HUES6 (cell line): ENCODE measurements at regions not wholly inside any gene's neighbourhood (a gene's known extent, or its start where the extent isn't known, plus 50 kb on each side); places are given as distances from the start of the nearest gene placed in this dataset.

Experiments
- H3K27ac ChIP-seq: 2 replicates; pipeline ENCODE4 v1.7.0; 2013; ENCODE audit warnings: low read depth, mild to moderate bottlenecking, low read length, inconsistent platforms
- H3K27me3 ChIP-seq: 2 replicates; pipeline ENCODE4 v1.6.1; 2013; ENCODE audit warnings: low read length; ENCODE audit not compliant: control insufficient read depth, insufficient read depth
- H3K36me3 ChIP-seq: 2 replicates; pipeline ENCODE4 v1.6.1; 2013; ENCODE audit warnings: low read length; ENCODE audit not compliant: control insufficient read depth, insufficient read depth
- H3K4me1 ChIP-seq: 2 replicates; pipeline ENCODE4 v1.6.1; 2013; ENCODE audit warnings: low read length; ENCODE audit not compliant: control insufficient read depth, insufficient read depth
- H3K4me3 ChIP-seq: 2 replicates; pipeline ENCODE4 v1.5.1; 2013; ENCODE audit warnings: low read depth, low read length
- H3K9ac ChIP-seq: one replicate; pipeline ENCODE4 v1.6.1; 2013; ENCODE audit warnings: mild to moderate bottlenecking, low read length
- H3K9me3 ChIP-seq: 2 replicates; pipeline ENCODE4 v1.6.1; 2013; ENCODE audit warnings: low read depth, low read length; ENCODE audit not compliant: control insufficient read depth, insufficient read depth

GRCh38 chr5:33271606-33272005 is 169.2 kb upstream of the TARS1 start:
- Histone ChIP-seq H3K27me3 (no peaks in the 10 kb centered on the region), H3K36me3 (no peaks in the 10 kb centered on the region), H3K9ac (no peak overlapping the region), H3K4me3 (no peak overlapping the region), H3K27ac (no peak overlapping the region), H3K9me3 (no peaks in the 10 kb centered on the region), H3K4me1 (no peaks in the 10 kb centered on the region)

- no peak overlapping the region for H3K4me3 ChIP-seq
- no peak overlapping the region for H3K27ac ChIP-seq
- no peaks in the 10 kb centered on the region for H3K27me3 ChIP-seq
- H3K9me3 ChIP-seq: no peaks in the 10 kb centered on the region
- H3K4me1 ChIP-seq: no peaks in the 10 kb centered on the region
- H3K36me3 ChIP-seq: no peaks in the 10 kb centered on the region
- no peak overlapping the region for H3K9ac ChIP-seq
Observed at GRCh38 chr5:33272288-33272687, 168.5 kb upstream of the TARS1 start.

GRCh38 chr5:33273985-33274384 is 166.8 kb upstream of the TARS1 start:
- H3K9me3 ChIP-seq: no peaks in the 10 kb centered on the region
- H3K9ac ChIP-seq: no peak overlapping the region

GRCh38 chr5:33275391-33275790 is 165.4 kb upstream of the TARS1 start:
- no peaks in the 10 kb centered on the region for H3K27me3 ChIP-seq
- no peaks in the 10 kb centered on the region for H3K4me1 ChIP-seq
- H3K4me3 ChIP-seq: no peak overlapping the region
- H3K36me3 ChIP-seq: no peaks in the 10 kb centered on the region
- no peak overlapping the region for H3K9ac ChIP-seq
- no peak overlapping the region for H3K27ac ChIP-seq
- no peaks in the 10 kb centered on the region for H3K9me3 ChIP-seq

More at GRCh38 chr5:33273985-33274384, 166.8 kb upstream of the TARS1 start:
- H3K27ac ChIP-seq: no peak overlapping the region
- no peaks in the 10 kb centered on the region for H3K4me1 ChIP-seq
- no peaks in the 10 kb centered on the region for H3K27me3 ChIP-seq
- no peaks in the 10 kb centered on the region for H3K36me3 ChIP-seq
- H3K4me3 ChIP-seq: no peak overlapping the region

- Histone ChIP-seq H3K27me3 (no peaks in the 10 kb centered on the region), H3K36me3 (no peaks in the 10 kb centered on the region), H3K27ac (no peak overlapping the region), H3K9ac (no peak overlapping the region), H3K4me3 (no peak overlapping the region), H3K9me3 (no peaks in the 10 kb centered on the region), H3K4me1 (no peaks in the 10 kb centered on the region)
Observed at GRCh38 chr5:33275921-33276627, 164.7 kb upstream of the TARS1 start.

- no peaks in the 10 kb centered on the region for H3K9me3 ChIP-seq
- H3K4me1 ChIP-seq: no peaks in the 10 kb centered on the region
- no peaks in the 10 kb centered on the region for H3K36me3 ChIP-seq
- H3K9ac ChIP-seq: no peak overlapping the region
- no peak overlapping the region for H3K27ac ChIP-seq
- H3K27me3 ChIP-seq: no peaks in the 10 kb centered on the region
- H3K4me3 ChIP-seq: no peak overlapping the region
Observed at GRCh38 chr5:33276628-33276950, 164.2 kb upstream of the TARS1 start.

- Histone ChIP-seq H3K4me1 (no peaks in the 10 kb centered on the region), H3K4me3 (no peak overlapping the region), H3K9me3 (no peaks in the 10 kb centered on the region), H3K9ac (no peak overlapping the region), H3K27ac (no peak overlapping the region), H3K36me3 (no peaks in the 10 kb centered on the region), H3K27me3 (no peaks in the 10 kb centered on the region)
Observed at GRCh38 chr5:33277061-33277650, 163.6 kb upstream of the TARS1 start.

GRCh38 chr5:33281431-33281843 is 159.3 kb upstream of the TARS1 start:
- no peaks in the 10 kb centered on the region for H3K27me3 ChIP-seq
- H3K9ac ChIP-seq: no peak overlapping the region
- no peak overlapping the region for H3K27ac ChIP-seq
- H3K4me1 ChIP-seq: no peaks in the 10 kb centered on the region
- no peak overlapping the region for H3K4me3 ChIP-seq
- no peaks in the 10 kb centered on the region for H3K36me3 ChIP-seq
- no peaks in the 10 kb centered on the region for H3K9me3 ChIP-seq

- Histone ChIP-seq H3K27me3 (no peaks in the 10 kb centered on the region), H3K9ac (no peak overlapping the region), H3K4me1 (no peaks in the 10 kb centered on the region), H3K36me3 (no peaks in the 10 kb centered on the region), H3K27ac (no peak overlapping the region), H3K9me3 (no peaks in the 10 kb centered on the region), H3K4me3 (no peak overlapping the region)
Observed at GRCh38 chr5:33282157-33282556, 158.6 kb upstream of the TARS1 start.

- Histone ChIP-seq H3K9ac (no peak overlapping the region), H3K4me1 (no peaks in the 10 kb centered on the region), H3K4me3 (no peak overlapping the region), H3K36me3 (no peaks in the 10 kb centered on the region), H3K9me3 (no peaks in the 10 kb centered on the region), H3K27me3 (no peaks in the 10 kb centered on the region), H3K27ac (no peak overlapping the region)
Observed at GRCh38 chr5:33282696-33283095, 158.1 kb upstream of the TARS1 start.

GRCh38 chr5:33283243-33283642 is 157.5 kb upstream of the TARS1 start:
- Histone ChIP-seq H3K9ac (no peak overlapping the region), H3K4me3 (no peak overlapping the region), H3K27ac (no peak overlapping the region), H3K27me3 (no peaks in the 10 kb centered on the region), H3K9me3 (no peaks in the 10 kb centered on the region), H3K36me3 (no peaks in the 10 kb centered on the region), H3K4me1 (no peaks in the 10 kb centered on the region)
